ENCODE measurements at regions not wholly inside any gene's neighbourhood (a gene's known extent, or its start where the extent isn't known, plus 50 kb on each side); places are given as distances from the start of the nearest gene placed in this dataset.
"Not testable (repeated sequence)": the region's sequence is repeated elsewhere in the genome, so short reads cannot be mapped to it uniquely, and the experiment has no call there.

GRCh38 chr2:203631068-203631757, 75.2 kb upstream of the CD28 start:
- H3K4me1 ChIP-seq (ENCODE audit: control insufficient read depth, insufficient read depth, low read length), result no peaks in the 10 kb centered on the region
- H3K27ac ChIP-seq (ENCODE audit: low read length), result no peak overlapping the region
- WGBS (ENCODE audit: insufficient coverage), result 100% methylated on average over 4 of the region's 8 CpGs
- TF ChIP-seq CTCF (IDR thresholded peaks at IDR 0.05), result no peak
- DNase-seq (no peak), ATAC-seq (no peak)
- no peaks in the 10 kb centered on the region for H3K36me3 ChIP-seq (ENCODE audit: control insufficient read depth, insufficient read depth, low read length)
- Mint-ChIP-seq H3K27ac (no peak overlapping the region), H3K4me1 (no peaks in the 10 kb centered on the region), H3K36me3 (no peaks in the 10 kb centered on the region), H3K4me3 (no peak overlapping the region), H3K9me3 (no peaks in the 10 kb centered on the region), H3K27me3 (ENCODE audit: low read depth in 2 of 2) (peaks cover 0 to 3% of the 10 kb centered on the region in 2 donors)
- H3K4me3 ChIP-seq (ENCODE audit: low read length), result no peak overlapping the region
- intact Hi-C loops (cut with micrococcal nuclease), result no loop called here
- H3K9me3 ChIP-seq (ENCODE audit: control insufficient read depth, insufficient read depth, low read length), result no peaks in the 10 kb centered on the region
- no peaks in the 10 kb centered on the region for H3K27me3 ChIP-seq (ENCODE audit: control insufficient read depth, insufficient read depth, low read length)

DNA sequence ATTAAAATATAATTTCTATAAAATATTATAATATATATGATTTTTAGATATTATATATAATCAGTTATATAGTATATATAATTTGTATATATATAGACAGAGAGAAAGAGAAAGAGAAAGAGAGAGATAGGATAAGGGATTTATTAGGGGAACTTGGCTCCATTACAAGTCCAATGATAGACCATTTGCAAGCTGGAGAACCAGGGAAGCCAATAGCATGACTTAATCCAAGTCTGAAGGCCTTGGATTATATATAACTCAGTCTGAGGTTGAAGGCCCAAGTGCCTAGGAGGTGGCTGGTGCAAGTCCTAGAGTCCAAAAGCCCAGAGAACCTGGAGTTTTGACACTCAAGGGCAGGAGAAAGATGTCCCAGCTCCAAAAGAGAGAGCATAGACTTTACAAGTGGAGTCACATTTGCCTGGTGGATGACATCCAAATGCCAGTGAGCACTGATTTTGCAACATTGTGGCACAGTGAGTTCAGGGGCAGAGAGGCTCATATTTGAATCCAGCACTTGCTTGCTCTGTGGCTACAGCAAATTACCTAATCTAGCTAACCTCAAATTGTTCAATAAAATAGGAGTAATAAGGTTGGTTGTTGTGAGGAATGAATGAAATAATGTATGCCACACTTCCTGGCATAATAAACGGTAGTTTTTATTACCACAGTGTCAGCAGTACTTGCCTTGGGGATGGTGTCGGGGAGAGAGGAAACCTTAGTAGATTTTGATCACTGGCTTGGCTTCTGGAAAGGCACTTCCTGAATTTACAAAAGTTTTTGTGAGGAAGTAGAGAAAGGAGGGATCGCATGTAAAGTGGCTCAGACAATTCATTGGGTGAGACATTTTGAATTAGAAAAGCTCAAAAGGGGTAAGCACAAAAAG, 69.6 kb upstream of the CD28 start:
- no peaks in the 10 kb centered on the region for H3K27me3 ChIP-seq (ENCODE audit: control insufficient read depth, insufficient read depth, low read length)
- peaks cover 19% of the 10 kb centered on the region for H3K4me1 ChIP-seq (ENCODE audit: control insufficient read depth, insufficient read depth, low read length)
- 23% methylated on average over 3 of the region's 3 CpGs for WGBS (ENCODE audit: insufficient coverage)
- TF ChIP-seq CTCF (IDR thresholded peaks at IDR 0.05), result no peak
- no peak overlapping the region for H3K27ac ChIP-seq (ENCODE audit: low read length)
- DNase-seq (no peak), ATAC-seq (no peak)
- intact Hi-C loops (cut with micrococcal nuclease), result no loop called here
- Mint-ChIP-seq H3K27ac (peak overlapping the region; percentile 8 to 78), H3K4me1 (peaks cover 20% of the 10 kb centered on the region in 2 donors), H3K4me3 (peak overlapping the region; percentile 68), H3K27me3 (ENCODE audit: low read depth in 2 of 2) (no peaks in the 10 kb centered on the region), H3K9me3 (no peaks in the 10 kb centered on the region), H3K36me3 (no peaks in the 10 kb centered on the region)
- H3K36me3 ChIP-seq (ENCODE audit: control insufficient read depth, insufficient read depth, low read length), result no peaks in the 10 kb centered on the region
- no peak overlapping the region for H3K4me3 ChIP-seq (ENCODE audit: low read length)
- H3K9me3 ChIP-seq (ENCODE audit: control insufficient read depth, insufficient read depth, low read length), result no peaks in the 10 kb centered on the region

DNA sequence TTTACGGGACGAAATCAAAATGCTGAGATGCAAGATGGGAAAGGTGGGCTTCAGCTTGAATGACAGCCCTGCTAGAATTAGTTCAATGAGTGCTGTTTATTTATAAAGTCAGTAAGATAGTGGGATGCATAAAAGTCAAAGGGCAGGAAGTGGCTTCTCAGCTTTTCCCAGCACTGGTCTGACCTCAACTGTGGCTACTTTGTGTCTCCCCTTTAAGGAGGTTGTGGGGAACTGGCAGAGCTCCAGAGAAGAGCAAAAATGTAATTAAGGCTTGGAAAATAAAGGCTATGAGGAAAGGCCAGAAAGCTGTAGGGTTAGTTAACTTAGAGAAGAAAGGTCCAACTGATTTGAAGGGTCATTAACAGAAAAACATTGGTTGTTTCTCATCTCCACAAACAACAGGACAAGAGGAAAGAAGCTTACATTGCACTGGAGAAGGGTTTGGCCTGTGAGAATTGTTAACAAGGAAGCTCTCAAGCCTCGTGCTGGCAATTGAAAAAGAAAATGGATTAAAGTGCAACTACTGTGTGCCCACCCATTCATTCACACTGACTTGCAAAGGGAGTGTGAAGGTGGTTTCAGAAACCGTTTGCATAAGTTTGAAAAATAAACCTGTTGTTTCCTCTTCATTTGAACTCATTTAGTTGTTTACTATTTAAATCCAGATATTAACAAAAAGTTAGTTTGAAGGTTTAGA, 68.8 kb upstream of the CD28 start:
- intact Hi-C loops (cut with micrococcal nuclease), result no loop called here
- no peak overlapping the region for H3K4me3 ChIP-seq (ENCODE audit: low read length)
- peak overlapping the region; percentile 8 to 78 for H3K27ac Mint-ChIP-seq
- H3K27ac ChIP-seq (ENCODE audit: low read length), result no peak overlapping the region
- H3K4me3 Mint-ChIP-seq, result peak overlapping the region; percentile 68
- ATAC-seq (peak in 1 of 3 donors; percentile 61), DNase-seq (no peak)
- H3K36me3 ChIP-seq (ENCODE audit: control insufficient read depth, insufficient read depth, low read length), result no peaks in the 10 kb centered on the region
- H3K27me3 Mint-ChIP-seq (ENCODE audit: low read depth in 2 of 2), result no peaks in the 10 kb centered on the region
- peaks cover 19% of the 10 kb centered on the region for H3K4me1 ChIP-seq (ENCODE audit: control insufficient read depth, insufficient read depth, low read length)
- H3K27me3 ChIP-seq (ENCODE audit: control insufficient read depth, insufficient read depth, low read length), result no peaks in the 10 kb centered on the region
- no peaks in the 10 kb centered on the region for H3K36me3 Mint-ChIP-seq
- TF ChIP-seq CTCF (IDR thresholded peaks at IDR 0.05), result no peak
- 59% methylated on average over 3 of the region's 4 CpGs for WGBS (ENCODE audit: insufficient coverage)
- H3K9me3 ChIP-seq (ENCODE audit: control insufficient read depth, insufficient read depth, low read length), result no peaks in the 10 kb centered on the region
- H3K4me1 Mint-ChIP-seq, result peaks cover 20% of the 10 kb centered on the region in 2 donors
- no peaks in the 10 kb centered on the region for H3K9me3 Mint-ChIP-seq

GRCh38 chr2:203641865-203642264, 64.6 kb upstream of the CD28 start:
- H3K9me3 ChIP-seq (ENCODE audit: control insufficient read depth, insufficient read depth, low read length); H3K4me3 ChIP-seq (ENCODE audit: low read length); H3K27ac Mint-ChIP-seq; intact Hi-C loops (cut with micrococcal nuclease); ATAC-seq; H3K27me3 Mint-ChIP-seq (ENCODE audit: low read depth in 2 of 2); H3K27ac ChIP-seq (ENCODE audit: low read length); H3K36me3 ChIP-seq (ENCODE audit: control insufficient read depth, insufficient read depth, low read length); H3K36me3 Mint-ChIP-seq; H3K4me3 Mint-ChIP-seq; H3K9me3 Mint-ChIP-seq; H3K27me3 ChIP-seq (ENCODE audit: control insufficient read depth, insufficient read depth, low read length); DNase-seq: not testable (repeated sequence)
- WGBS (ENCODE audit: insufficient coverage), result 98% methylated on average over 23 of the region's 23 CpGs
- H3K4me1 Mint-ChIP-seq, result peaks cover 16% of the 10 kb centered on the region in 2 donors
- peaks cover 17% of the 10 kb centered on the region for H3K4me1 ChIP-seq (ENCODE audit: control insufficient read depth, insufficient read depth, low read length)

DNA sequence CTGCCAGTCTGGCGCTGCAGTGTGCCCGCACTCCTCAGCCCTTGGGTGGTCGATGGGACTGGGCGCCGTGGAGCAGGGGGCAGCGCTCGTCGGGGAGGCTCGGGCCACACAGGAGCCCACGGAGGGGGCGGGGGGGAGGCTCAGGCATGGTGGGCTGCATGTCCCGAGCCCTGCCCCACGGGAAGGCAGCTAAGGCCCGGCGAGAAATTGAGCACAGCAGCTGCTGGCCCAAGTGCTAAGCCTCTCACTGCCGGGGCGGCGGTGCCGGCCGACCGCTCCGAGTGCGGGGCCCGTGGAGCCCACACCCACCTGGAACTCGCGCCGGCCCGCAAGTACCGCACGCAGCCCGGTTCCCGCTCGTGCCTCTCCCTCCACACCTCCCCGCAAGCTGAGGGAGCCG, 63.6 kb upstream of the CD28 start:
- H3K4me3 ChIP-seq (ENCODE audit: low read length); H3K36me3 Mint-ChIP-seq; H3K36me3 ChIP-seq (ENCODE audit: control insufficient read depth, insufficient read depth, low read length); H3K9me3 Mint-ChIP-seq; H3K4me3 Mint-ChIP-seq; H3K9me3 ChIP-seq (ENCODE audit: control insufficient read depth, insufficient read depth, low read length); H3K27me3 ChIP-seq (ENCODE audit: control insufficient read depth, insufficient read depth, low read length); H3K4me1 Mint-ChIP-seq; H3K27ac Mint-ChIP-seq; H3K27ac ChIP-seq (ENCODE audit: low read length); ATAC-seq; DNase-seq; H3K4me1 ChIP-seq (ENCODE audit: control insufficient read depth, insufficient read depth, low read length); H3K27me3 Mint-ChIP-seq (ENCODE audit: low read depth in 2 of 2); intact Hi-C loops (cut with micrococcal nuclease): not testable (repeated sequence)
- 95% methylated on average over 35 of the region's 35 CpGs for WGBS (ENCODE audit: insufficient coverage)

All from natural killer cell (primary cell).